ENCODE measurements at regions not wholly inside any gene's neighbourhood (a gene's known extent, or its start where the extent isn't known, plus 50 kb on each side); places are given as distances from the start of the nearest gene placed in this dataset.

- no peak for DNase-seq (ENCODE audit: low spot score)
Observed at GRCh38 chr4:139611391-139611790, 54.2 kb upstream of the MGST2 start.

DNA sequence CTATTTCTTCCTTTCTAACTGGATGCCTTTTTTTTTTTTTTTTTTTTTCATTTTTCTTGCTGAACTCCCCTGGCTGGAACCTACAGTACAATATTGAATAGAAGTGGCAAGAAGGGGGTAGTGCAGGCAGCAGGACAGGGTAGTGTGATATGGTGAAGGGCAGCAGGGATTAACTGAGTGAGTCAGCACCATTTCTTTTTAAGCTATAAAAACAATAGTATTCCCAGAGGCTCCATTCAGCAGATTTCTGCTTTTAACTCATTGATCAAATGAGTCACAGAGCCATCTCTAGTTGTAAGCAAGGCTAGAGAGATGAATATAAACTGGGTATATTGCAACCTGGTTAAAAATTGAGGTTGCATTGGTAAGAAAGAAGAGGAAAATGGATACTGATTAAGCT lies 53.6 kb upstream of the SETD7 start:
- DNase-seq (ENCODE audit: low spot score), result peak; percentile 45

DNA sequence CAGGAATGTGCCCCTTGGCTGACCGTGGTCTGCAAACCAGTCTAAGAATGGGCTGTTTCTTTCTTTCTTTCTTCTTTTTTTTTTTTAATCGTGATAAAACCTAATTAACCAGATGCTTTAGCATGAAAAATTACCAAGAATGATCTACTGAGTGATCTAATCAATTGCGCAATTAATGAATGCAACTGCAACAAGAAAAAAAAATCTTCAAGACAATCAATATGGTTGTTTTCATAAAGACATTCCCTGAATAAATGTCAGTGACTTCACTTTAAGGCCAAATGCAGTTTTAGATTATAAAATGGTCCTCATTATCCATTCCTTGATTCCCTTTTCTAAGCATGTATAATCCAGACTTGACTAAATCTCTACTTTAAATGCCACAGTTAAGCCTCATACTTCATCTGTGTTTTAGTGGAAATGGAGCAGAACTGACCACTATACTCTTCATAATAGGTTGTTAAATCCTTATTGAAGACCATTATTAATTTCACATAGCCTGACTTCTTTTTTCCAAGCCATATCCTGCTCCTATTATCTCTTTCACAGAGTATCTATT lies 51.6 kb upstream of the SETD7 start:
- DNase-seq (ENCODE audit: low spot score), result no peak

GRCh38 chr4:139606579-139607501 lies 50.8 kb upstream of the SETD7 start:
- peak; percentile 26 for DNase-seq (ENCODE audit: low spot score)

DNA sequence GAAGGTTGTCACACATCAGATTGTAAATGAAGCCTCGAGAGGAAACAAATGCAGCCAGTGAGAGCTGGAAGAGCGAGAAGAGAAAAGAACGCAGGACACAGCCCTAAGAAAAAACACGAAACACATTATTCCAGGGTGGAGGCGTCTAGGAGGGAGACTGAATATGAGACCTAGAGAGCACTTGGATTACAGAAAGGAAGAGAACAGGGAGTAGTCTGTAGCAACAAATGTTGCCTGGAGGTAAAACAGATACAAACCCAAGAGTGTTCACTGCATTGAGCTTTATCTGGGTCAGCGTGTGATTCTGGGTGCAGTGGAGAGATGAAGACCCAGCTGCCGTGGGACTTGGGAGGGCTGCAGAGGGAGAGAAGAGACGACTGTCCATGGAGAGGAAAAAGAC lies 50.1 kb upstream of the SETD7 start:
- DNase-seq (ENCODE audit: low spot score), result no peak
